ENCODE measurements at regions not wholly inside any gene's neighbourhood (a gene's known extent, or its start where the extent isn't known, plus 50 kb on each side); places are given as distances from the start of the nearest gene placed in this dataset.
A peak's percentile ranks its signal among the peaks of the same experiment; 100 is the strongest.

GRCh38 chr22:49104434-49104833 is 723.2 kb downstream of the BRD1 start:
- FAIRE-seq (peak; percentile 93), DNase-seq (ENCODE audit: low read depth) (no peak)
- Histone ChIP-seq H3K4me3 (ENCODE audit: low read depth, low read length) (no peak overlapping the region), H3K36me3 (ENCODE audit: control insufficient read depth, insufficient read depth, low read length) (no peaks in the 10 kb centered on the region), H3K27me3 (ENCODE audit: control insufficient read depth, insufficient read depth, low read length) (no peaks in the 10 kb centered on the region)
- TF ChIP-seq CTCF (IDR thresholded peaks at IDR 0.05; ENCODE audit: insufficient read depth, low read length, severe bottlenecking), result no peak

DNA sequence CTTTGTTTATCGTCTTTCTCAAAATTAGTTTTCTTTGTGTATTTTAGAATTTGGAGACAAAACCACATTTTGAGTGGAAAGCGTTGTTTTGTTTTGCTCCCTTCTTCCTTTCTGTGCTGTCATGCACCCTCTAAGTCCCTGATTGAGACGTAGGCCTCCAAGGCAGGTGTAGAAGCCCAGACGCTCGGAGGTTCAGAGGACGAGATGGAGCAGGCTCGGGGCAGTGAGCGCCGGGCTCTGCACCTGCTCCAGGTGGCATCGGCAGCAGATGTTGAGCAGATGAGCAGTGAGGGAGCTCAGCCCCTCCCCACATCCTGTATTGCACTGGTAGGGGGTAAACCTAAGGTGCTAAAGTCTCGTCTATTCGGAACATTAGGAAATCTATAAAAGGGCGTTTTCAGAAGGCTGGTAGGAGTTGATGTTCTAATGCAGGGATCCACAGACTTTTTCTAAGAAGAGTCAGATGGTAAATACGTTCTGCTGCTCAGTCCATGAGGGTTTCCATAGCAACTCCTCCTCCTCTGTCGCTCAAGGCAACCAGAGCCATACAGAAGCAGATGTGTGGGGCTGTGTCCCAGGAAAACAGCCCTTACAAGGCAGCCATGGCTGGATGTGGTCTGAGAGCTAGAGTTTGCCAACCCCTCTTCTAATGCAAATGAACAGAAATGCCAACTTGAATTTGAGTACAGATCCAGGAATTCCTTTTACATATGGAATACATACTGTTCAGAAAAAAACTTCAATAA is 724.2 kb downstream of the BRD1 start:
- H3K27me3 ChIP-seq (ENCODE audit: control insufficient read depth, insufficient read depth, low read length), result no peaks in the 10 kb centered on the region
- no peak overlapping the region for H3K4me3 ChIP-seq (ENCODE audit: low read depth, low read length)
- no peaks in the 10 kb centered on the region for H3K36me3 ChIP-seq (ENCODE audit: control insufficient read depth, insufficient read depth, low read length)
- FAIRE-seq (no peak), DNase-seq (ENCODE audit: low read depth) (no peak)
- TF ChIP-seq CTCF (IDR thresholded peaks at IDR 0.05; ENCODE audit: insufficient read depth, low read length, severe bottlenecking), result no peak

DNA sequence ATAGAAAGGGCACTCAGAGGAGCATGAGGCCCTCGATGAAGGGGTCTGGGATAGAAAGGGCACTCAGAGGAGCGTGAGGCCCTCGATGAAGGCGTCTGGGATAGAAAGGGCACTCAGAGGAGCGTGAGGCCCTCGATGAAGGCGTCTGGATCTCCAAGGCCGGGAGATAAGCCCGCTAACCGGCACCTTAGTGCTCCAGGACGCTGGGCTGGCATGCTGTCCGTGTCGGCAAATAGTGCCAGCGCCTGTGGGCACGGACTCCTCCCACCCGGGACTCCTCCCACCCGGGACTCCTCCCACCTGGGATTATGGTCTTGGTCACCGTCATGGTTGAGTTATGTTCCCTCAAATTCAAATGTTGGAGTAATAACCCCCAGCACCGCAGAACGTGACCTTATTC is 725.3 kb downstream of the BRD1 start:
- no peaks in the 10 kb centered on the region for H3K36me3 ChIP-seq (ENCODE audit: control insufficient read depth, insufficient read depth, low read length)
- no peak for TF ChIP-seq CTCF (IDR thresholded peaks at IDR 0.05; ENCODE audit: insufficient read depth, low read length, severe bottlenecking)
- FAIRE-seq (no peak), DNase-seq (ENCODE audit: low read depth) (no peak)
- no peaks in the 10 kb centered on the region for H3K27me3 ChIP-seq (ENCODE audit: control insufficient read depth, insufficient read depth, low read length)
- H3K4me3 ChIP-seq (ENCODE audit: low read depth, low read length), result no peak overlapping the region

DNA sequence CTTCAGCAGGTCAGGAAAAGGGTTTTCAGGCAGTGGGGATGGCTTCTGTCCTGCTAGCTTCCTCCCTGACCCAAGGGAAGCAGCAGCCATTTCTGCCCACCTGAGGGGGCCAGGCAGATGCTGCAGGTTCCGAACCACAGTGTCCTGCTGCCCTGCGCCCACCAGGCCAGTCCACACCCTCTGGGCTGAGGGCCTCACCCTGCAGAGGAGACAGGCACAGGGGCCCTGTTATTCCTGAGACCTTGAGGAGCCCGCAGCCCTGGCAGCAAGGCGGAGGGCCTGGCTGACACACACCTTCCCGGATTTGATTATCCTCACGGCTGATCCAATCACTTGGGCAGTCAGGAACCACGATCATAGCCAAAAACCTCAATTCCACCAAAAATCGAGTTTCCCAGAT is 725.8 kb downstream of the BRD1 start:
- no peaks in the 10 kb centered on the region for H3K27me3 ChIP-seq (ENCODE audit: control insufficient read depth, insufficient read depth, low read length)
- DNase-seq (ENCODE audit: low read depth) (no peak), FAIRE-seq (no peak)
- H3K4me3 ChIP-seq (ENCODE audit: low read depth, low read length), result no peak overlapping the region
- H3K36me3 ChIP-seq (ENCODE audit: control insufficient read depth, insufficient read depth, low read length), result no peaks in the 10 kb centered on the region
- TF ChIP-seq CTCF (IDR thresholded peaks at IDR 0.05; ENCODE audit: insufficient read depth, low read length, severe bottlenecking), result no peak

- FAIRE-seq (no peak), DNase-seq (ENCODE audit: low read depth) (no peak)
- Histone ChIP-seq H3K36me3 (ENCODE audit: control insufficient read depth, insufficient read depth, low read length) (no peaks in the 10 kb centered on the region), H3K27me3 (ENCODE audit: control insufficient read depth, insufficient read depth, low read length) (no peaks in the 10 kb centered on the region), H3K4me3 (ENCODE audit: low read depth, low read length) (no peak overlapping the region)
- TF ChIP-seq CTCF (IDR thresholded peaks at IDR 0.05; ENCODE audit: insufficient read depth, low read length, severe bottlenecking), result no peak
These were observed 726.4 kb downstream of the BRD1 start for GRCh38 chr22:49101225-49101624.

DNA sequence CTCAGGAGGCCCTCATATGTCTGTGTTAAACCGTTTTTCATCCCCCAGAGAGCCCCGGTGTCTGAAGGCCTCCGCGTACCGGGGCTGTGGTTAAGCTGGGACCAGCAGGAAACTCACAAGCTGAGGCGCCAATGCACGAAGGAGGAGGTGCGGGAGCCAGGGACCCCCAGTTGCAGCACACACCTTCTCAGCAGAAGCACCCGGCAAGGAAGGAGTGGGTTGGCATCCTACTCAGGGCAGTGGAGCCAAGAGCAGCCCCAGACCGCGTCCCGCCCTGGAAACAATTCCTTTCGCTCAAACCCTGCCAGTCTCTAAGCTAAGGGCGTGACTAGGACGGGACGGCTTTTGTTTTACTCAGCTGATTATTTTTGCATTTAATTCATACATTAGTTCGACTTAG is 726.9 kb downstream of the BRD1 start:
- Histone ChIP-seq H3K27me3 (ENCODE audit: control insufficient read depth, insufficient read depth, low read length) (no peaks in the 10 kb centered on the region), H3K4me3 (ENCODE audit: low read depth, low read length) (no peak overlapping the region), H3K36me3 (ENCODE audit: control insufficient read depth, insufficient read depth, low read length) (no peaks in the 10 kb centered on the region)
- no peak for TF ChIP-seq CTCF (IDR thresholded peaks at IDR 0.05; ENCODE audit: insufficient read depth, low read length, severe bottlenecking)
- DNase-seq (ENCODE audit: low read depth), result no peak
- no peak for FAIRE-seq

All from bronchial epithelial cell (primary cell).